Cardiac muscle cell (in vitro differentiated cells and primary cell): ENCODE measurements at regions not wholly inside any gene's neighbourhood (a gene's known extent, or its start where the extent isn't known, plus 50 kb on each side); places are given as distances from the start of the nearest gene placed in this dataset.
A peak's percentile ranks its signal among the peaks of the same experiment; 100 is the strongest.
"Not testable (repeated sequence)": the region's sequence is repeated elsewhere in the genome, so short reads cannot be mapped to it uniquely, and the experiment has no call there.

Source experiments
- DNase-seq, 2 donors: peaks; one replicate each; pipeline versions ENCODE4 v3.0.0 to v3.0.0-alpha.2; 2010 to 2017; ENCODE audit warnings: low read depth in 1 of 2, low spot score in 1 of 2
- H3K27ac ChIP-seq: fragments of 200-600 bp; sonication (generic); 2 replicates; pipeline ENCODE4 v1.5.1; 2016
- H3K27me3 ChIP-seq: fragments of 200-600 bp; sonication (generic); 2 replicates; pipeline ENCODE4 v1.6.0; 2016; ENCODE audit warnings: control low read depth
- H3K36me3 ChIP-seq: fragments of 200-600 bp; sonication (generic); 2 replicates; pipeline ENCODE4 v1.5.1; 2016; ENCODE audit warnings: control low read depth
- H3K4me1 ChIP-seq: fragments of 200-600 bp; sonication (generic); 2 replicates; pipeline ENCODE4 v1.8.1; 2017; ENCODE audit warnings: low read depth, mild to moderate bottlenecking, mixed run types
- H3K4me3 ChIP-seq: fragments of 200-600 bp; sonication (generic); 2 replicates; pipeline ENCODE4 v1.5.1; 2016; ENCODE audit warnings: mild to moderate bottlenecking
- H3K9me3 ChIP-seq: fragments of 200-600 bp; sonication (generic); 2 replicates; pipeline ENCODE4 v1.5.1; 2017; ENCODE audit warnings: low read depth, mild to moderate bottlenecking, control low read depth
- TF ChIP-seq, protein P1 (sequence below): IDR thresholded peaks from 2 replicates; pipeline ENCODE4 v1.5.1; 2012; ENCODE audit warnings: low read depth, mild to moderate bottlenecking, low read length

DNA sequence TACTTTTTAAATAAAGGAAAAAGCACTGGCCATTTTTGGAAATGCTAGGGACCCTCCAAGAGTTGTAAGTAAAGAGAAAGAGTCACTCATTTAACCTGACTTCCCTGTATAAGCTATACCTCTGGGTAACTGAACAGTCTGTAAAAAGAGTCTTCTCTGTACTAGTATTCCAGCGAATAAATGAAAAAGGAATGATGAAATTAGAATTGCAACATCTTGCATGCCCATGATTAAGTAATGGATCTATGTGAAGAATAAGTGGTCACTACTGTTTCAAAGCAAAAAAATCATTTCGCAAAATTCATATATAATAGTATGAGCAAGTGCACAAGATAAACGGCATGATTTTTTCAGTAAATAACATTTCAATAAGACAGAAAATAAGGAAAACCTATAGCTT is 116.8 kb downstream of the ZFAND4 start:
- Histone ChIP-seq H3K36me3 (no peaks in the 10 kb centered on the region), H3K9me3 (no peaks in the 10 kb centered on the region), H3K27ac (no peak overlapping the region), H3K27me3 (no peaks in the 10 kb centered on the region), H3K4me3 (no peak overlapping the region), H3K4me1 (no peaks in the 10 kb centered on the region)
- DNase-seq = peak in 1 of 2 donors; percentile 56
- TF ChIP-seq, protein P1, sequence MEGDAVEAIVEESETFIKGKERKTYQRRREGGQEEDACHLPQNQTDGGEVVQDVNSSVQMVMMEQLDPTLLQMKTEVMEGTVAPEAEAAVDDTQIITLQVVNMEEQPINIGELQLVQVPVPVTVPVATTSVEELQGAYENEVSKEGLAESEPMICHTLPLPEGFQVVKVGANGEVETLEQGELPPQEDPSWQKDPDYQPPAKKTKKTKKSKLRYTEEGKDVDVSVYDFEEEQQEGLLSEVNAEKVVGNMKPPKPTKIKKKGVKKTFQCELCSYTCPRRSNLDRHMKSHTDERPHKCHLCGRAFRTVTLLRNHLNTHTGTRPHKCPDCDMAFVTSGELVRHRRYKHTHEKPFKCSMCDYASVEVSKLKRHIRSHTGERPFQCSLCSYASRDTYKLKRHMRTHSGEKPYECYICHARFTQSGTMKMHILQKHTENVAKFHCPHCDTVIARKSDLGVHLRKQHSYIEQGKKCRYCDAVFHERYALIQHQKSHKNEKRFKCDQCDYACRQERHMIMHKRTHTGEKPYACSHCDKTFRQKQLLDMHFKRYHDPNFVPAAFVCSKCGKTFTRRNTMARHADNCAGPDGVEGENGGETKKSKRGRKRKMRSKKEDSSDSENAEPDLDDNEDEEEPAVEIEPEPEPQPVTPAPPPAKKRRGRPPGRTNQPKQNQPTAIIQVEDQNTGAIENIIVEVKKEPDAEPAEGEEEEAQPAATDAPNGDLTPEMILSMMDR = no peak

DNA sequence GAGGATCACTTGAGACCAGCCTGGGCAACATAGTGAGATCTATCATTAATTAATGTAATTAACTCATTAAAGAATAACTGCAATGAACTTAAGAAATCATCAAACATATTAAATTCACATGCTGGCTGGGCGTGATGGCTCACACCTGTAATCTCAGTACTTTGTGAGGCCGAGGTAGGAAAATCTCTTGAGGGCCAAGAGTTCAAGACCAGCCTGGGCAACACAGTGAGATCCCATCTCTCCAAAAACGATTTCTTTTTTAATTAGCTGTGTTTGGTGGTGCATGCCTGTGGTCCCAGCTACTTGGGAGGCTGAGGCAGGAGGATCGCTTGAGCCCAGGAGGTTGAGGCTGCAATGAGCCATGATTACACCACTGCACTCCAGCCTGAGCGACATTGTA is 117.2 kb downstream of the ZFAND4 start:
- not testable (repeated sequence) for DNase-seq, H3K4me3 ChIP-seq, H3K9me3 ChIP-seq, H3K27ac ChIP-seq, H3K27me3 ChIP-seq, H3K4me1 ChIP-seq, H3K36me3 ChIP-seq

DNA sequence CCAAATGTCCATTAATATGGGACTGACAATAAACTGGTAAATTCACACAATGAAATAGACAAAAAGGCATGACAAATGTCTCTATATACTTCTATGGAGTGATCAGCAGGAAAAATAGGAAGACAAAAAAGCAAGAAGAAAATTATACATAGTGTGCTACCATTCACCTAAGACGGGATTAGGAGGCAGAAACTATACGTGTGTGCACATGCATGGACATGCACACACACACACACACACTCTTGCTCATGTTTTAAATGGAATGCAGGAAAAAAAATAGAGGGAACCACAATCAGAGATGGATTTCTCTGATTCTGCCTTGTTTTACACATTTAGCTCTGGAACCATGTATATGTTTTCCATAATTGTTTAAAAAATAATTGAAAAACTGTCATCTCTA is 119.0 kb downstream of the ZFAND4 start:
- TF ChIP-seq, protein P1 = no peak
- H3K36me3 ChIP-seq = no peaks in the 10 kb centered on the region
- no peak overlapping the region for H3K27ac ChIP-seq
- no peaks in the 10 kb centered on the region for H3K4me1 ChIP-seq
- no peak for DNase-seq
- H3K9me3 ChIP-seq = no peaks in the 10 kb centered on the region
- no peak overlapping the region for H3K4me3 ChIP-seq
- no peaks in the 10 kb centered on the region for H3K27me3 ChIP-seq

GRCh38 chr10:45553155-45553554 is 119.4 kb downstream of the ZFAND4 start:
- Histone ChIP-seq H3K27ac (no peak overlapping the region), H3K4me3 (no peak overlapping the region), H3K36me3 (no peaks in the 10 kb centered on the region), H3K27me3 (no peaks in the 10 kb centered on the region), H3K9me3 (no peaks in the 10 kb centered on the region), H3K4me1 (no peaks in the 10 kb centered on the region)
- TF ChIP-seq, protein P1 = no peak
- no peak for DNase-seq

- H3K4me3 ChIP-seq = no peak overlapping the region
- TF ChIP-seq, protein P1 = no peak
- no peak for DNase-seq
- no peaks in the 10 kb centered on the region for H3K4me1 ChIP-seq
- H3K9me3 ChIP-seq = no peaks in the 10 kb centered on the region
- H3K27me3 ChIP-seq = no peaks in the 10 kb centered on the region
- H3K36me3 ChIP-seq = no peaks in the 10 kb centered on the region
- H3K27ac ChIP-seq = no peak overlapping the region
Observed at GRCh38 chr10:45552476-45552875, 120.1 kb downstream of the ZFAND4 start.

DNA sequence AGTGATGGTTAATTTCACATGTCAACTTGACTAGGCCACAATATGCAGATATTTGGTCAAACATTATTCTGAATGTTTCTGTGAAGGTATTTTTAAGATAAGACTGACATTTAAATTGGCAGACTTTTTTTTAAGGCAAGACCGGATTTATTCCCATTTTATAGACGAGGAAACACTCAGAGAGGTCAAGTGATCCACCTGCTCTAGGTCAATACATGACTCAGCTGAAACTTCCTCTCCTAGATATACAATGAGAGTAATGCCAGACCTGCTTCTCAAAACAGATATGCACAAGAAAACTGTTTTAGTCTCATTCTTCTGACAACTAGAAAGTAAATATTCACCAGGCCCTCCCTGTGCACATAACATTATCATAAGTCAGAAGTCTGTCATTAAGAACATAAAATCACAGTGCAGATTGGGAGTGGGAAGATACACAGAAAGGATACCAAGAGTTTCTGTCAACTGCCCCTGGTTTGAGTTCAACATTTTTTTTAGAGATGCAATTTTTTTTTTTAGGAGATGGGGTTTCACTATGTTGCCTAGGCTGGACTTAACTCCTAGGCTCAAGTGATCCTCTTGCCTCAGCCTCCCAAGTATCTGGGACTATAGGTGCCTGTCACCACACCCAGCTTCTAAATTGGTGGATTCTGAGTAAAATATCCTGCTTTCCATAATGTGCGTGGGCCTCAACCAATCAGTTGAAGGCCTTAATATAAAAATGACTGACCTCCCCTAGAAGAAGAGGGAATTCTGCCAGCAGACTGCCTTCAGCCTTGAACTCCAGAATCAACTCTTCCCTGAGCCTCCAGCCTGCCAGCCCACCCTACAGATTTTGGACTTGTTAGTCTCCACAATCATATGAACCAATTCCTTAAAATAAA is 121.4 kb downstream of the ZFAND4 start:
- H3K27ac ChIP-seq = no peak overlapping the region
- H3K4me3 ChIP-seq = no peak overlapping the region
- no peaks in the 10 kb centered on the region for H3K4me1 ChIP-seq
- H3K27me3 ChIP-seq = no peaks in the 10 kb centered on the region
- no peaks in the 10 kb centered on the region for H3K9me3 ChIP-seq
- H3K36me3 ChIP-seq = no peaks in the 10 kb centered on the region
- TF ChIP-seq, protein P1 = no peak
- DNase-seq = no peak
